Lower leg skin (tissue), 3 donors: ENCODE measurements at regions not wholly inside any gene's neighbourhood (a gene's known extent, or its start where the extent isn't known, plus 50 kb on each side); places are given as distances from the start of the nearest gene placed in this dataset.

ENCODE experiments used
- POLR2A ChIP-seq, 2 donors: fragments of 450-650 bp; IDR thresholded peaks; one replicate each; pipeline ENCODE4 v1.6.1; 2016 to 2017; ENCODE audit warnings: antibody characterized with exemption in 2 of 2, mild to moderate bottlenecking in 1 of 2, moderate library complexity in 1 of 2
- TF ChIP-seq, protein P1 (sequence below), 3 donors: fragments of 450-650 bp; IDR thresholded peaks; one replicate each; pipeline ENCODE4 v1.5.1; 2016; ENCODE audit warnings: antibody characterized with exemption in 3 of 3, mild to moderate bottlenecking in 3 of 3, moderate library complexity in 2 of 3

DNA sequence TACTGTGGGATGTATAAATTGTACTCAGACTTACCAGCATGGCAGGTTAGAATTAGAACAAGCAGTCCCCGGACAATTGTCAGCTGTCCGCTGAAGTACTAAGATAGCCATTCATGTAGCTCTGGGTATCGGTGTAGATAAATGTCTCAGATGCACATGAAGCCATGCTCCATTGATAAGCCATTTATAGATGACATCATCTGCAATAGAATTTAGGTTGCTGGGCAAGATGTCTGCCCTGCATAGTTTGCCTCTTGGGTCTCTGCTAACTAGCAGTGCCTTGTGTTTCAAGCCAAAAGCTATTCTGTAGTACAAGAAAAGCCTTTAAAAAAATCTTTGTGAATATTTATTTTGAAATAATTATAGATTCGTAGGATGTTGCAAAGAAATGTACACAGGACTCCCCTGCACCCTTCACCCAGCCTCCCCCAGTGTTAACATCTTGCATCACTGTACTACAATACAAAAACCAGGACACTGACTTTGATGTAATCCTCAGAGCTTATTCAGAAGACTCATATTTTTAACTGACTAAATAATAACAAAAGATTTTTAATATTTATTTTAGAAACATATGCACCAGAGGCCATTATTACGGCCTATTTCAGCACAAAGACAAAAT, 220.6 kb upstream of the THRB start:
- TF ChIP-seq, protein P1, sequence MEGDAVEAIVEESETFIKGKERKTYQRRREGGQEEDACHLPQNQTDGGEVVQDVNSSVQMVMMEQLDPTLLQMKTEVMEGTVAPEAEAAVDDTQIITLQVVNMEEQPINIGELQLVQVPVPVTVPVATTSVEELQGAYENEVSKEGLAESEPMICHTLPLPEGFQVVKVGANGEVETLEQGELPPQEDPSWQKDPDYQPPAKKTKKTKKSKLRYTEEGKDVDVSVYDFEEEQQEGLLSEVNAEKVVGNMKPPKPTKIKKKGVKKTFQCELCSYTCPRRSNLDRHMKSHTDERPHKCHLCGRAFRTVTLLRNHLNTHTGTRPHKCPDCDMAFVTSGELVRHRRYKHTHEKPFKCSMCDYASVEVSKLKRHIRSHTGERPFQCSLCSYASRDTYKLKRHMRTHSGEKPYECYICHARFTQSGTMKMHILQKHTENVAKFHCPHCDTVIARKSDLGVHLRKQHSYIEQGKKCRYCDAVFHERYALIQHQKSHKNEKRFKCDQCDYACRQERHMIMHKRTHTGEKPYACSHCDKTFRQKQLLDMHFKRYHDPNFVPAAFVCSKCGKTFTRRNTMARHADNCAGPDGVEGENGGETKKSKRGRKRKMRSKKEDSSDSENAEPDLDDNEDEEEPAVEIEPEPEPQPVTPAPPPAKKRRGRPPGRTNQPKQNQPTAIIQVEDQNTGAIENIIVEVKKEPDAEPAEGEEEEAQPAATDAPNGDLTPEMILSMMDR (IDR thresholded peaks at IDR 0.05), result no peak
- no peak for TF ChIP-seq POLR2A (IDR thresholded peaks at IDR 0.05)
